K562 (cell line): ENCODE measurements at regions not wholly inside any gene's neighbourhood (a gene's known extent, or its start where the extent isn't known, plus 50 kb on each side); places are given as distances from the start of the nearest gene placed in this dataset.

ENCODE experiments used
- ATAC-seq: fragments of 200-7000 bp; cut with Tn5 transposase; 3 replicates; pipeline ENCODE4 v1.9.1; 2020; ENCODE audit warnings: moderate library complexity
- BruUV-seq: library from RNA; stranded (reverse); fragments of 400-500 nt; replicated peaks from 2 replicates; lab custom pipeline; 2021; lab: Mats Ljungman, UMichigan
- CTCF ChIA-PET: fragments of 300-600 bp; formaldehyde crosslinking; extraction: SDS; loops from one replicate; lab custom pipeline; 2021; ENCODE audit warnings: low intra/inter-chr PET ratio; lab: Yijun Ruan, JAX
- POLR2A ChIA-PET: fragments of 300-600, 350-650 bp; sonication (Branson Sonifier 250); formaldehyde crosslinking; extraction: SDS; loops from one replicate; lab custom pipeline; 2021; ENCODE audit warnings: antibody characterized with exemption, inconsistent platforms; lab: Yijun Ruan, JAX
- DNase-seq, 4 experiments: peaks; one replicate each; pipeline versions ENCODE4 v3.0.0 to v3.0.0-alpha.2; 2011 to 2018; ENCODE audit warnings: low spot score in 3 of 4, mixed read lengths in 3 of 4; ENCODE audit errors: extremely low read depth in 1 of 4
- FAIRE-seq: peaks from 2 replicates; lab custom pipeline; 2011; peaks lifted over from hg19 to GRCh38; lab: Jason Lieb, UNC
- H2AFZ ChIP-seq: 2 replicates; pipeline ENCODE4 v1.6.0; 2011; ENCODE audit warnings: low read depth, low read length, control low read depth, inconsistent platforms
- H3K27ac ChIP-seq: fragments of 200-600 bp; 3 replicates; pipeline ENCODE4 v1.8.0; 2011; ENCODE audit warnings: low read depth, mild to moderate bottlenecking, control low read depth, inconsistent platforms, low read length, moderate library complexity, mixed read lengths; ENCODE audit errors: extremely low read depth
- H3K27me3 ChIP-seq, 2 experiments: fragments of 300-600 bp in 1 of 2; 2 replicates in 1 of 2; 3 replicates in 1 of 2; pipeline versions ENCODE4 v1.6.0 to v1.8.0; 2011; ENCODE audit warnings: inconsistent platforms in 2 of 2, low read length in 2 of 2, mild to moderate bottlenecking in 1 of 2, mixed read lengths in 1 of 2, moderate library complexity in 1 of 2; ENCODE audit not compliant: control insufficient read depth in 2 of 2, insufficient read depth in 2 of 2
- H3K36me3 ChIP-seq: fragments of 300-600 bp; 3 replicates; pipeline ENCODE4 v1.8.0; 2011; ENCODE audit warnings: mild to moderate bottlenecking, low read length, inconsistent platforms; ENCODE audit not compliant: control insufficient read depth, insufficient read depth
- H3K4me1 ChIP-seq, 2 experiments: fragments of 200-600 bp in 1 of 2; replicated peaks in 1 of 2; 2 replicates in 1 of 2; 3 replicates in 1 of 2; pipeline versions ENCODE4 v1.5.1 to v1.8.0; 2011; ENCODE audit warnings: inconsistent platforms in 2 of 2, low read length in 2 of 2, mild to moderate bottlenecking in 1 of 2, mixed read lengths in 1 of 2, moderate library complexity in 1 of 2; ENCODE audit not compliant: control insufficient read depth in 2 of 2, insufficient read depth in 2 of 2
- H3K4me2 ChIP-seq: 2 replicates; pipeline ENCODE4 v1.6.1; 2011; ENCODE audit warnings: low read length, control low read depth, inconsistent platforms, mixed read lengths; ENCODE audit not compliant: insufficient read depth
- H3K4me3 ChIP-seq: fragments of 200-600 bp; sonication (generic), shearing (Covaris generic); 2 replicates; pipeline ENCODE4 v1.5.1; 2016; ENCODE audit warnings: control low read depth, inconsistent platforms
- H3K79me2 ChIP-seq: fragments of 200-600 bp; 3 replicates; pipeline ENCODE4 v1.8.0; 2011; ENCODE audit warnings: low read length, inconsistent platforms; ENCODE audit not compliant: control insufficient read depth, insufficient read depth
- H3K9ac ChIP-seq, 2 experiments: 2 replicates each; pipeline versions ENCODE4 v1.6.0 to v1.6.1; 2011; ENCODE audit warnings: low read depth in 2 of 2, low read length in 2 of 2, control low read depth in 1 of 2, inconsistent platforms in 1 of 2, mild to moderate bottlenecking in 1 of 2, mixed read lengths in 1 of 2; ENCODE audit not compliant: insufficient read depth in 1 of 2
- H3K9me1 ChIP-seq: one replicate; pipeline ENCODE4 v1.6.0; 2011; ENCODE audit warnings: inconsistent platforms, mild to moderate bottlenecking, low read length, moderate library complexity; ENCODE audit not compliant: control insufficient read depth, insufficient read depth
- H3K9me3 ChIP-seq: replicated peaks from 2 replicates; pipeline ENCODE4 v1.5.1; 2011; ENCODE audit warnings: low read depth, low read length, inconsistent platforms; ENCODE audit not compliant: control insufficient read depth, insufficient read depth
- H4K20me1 ChIP-seq: replicated peaks from 2 replicates; pipeline ENCODE4 v1.6.1; 2011; ENCODE audit warnings: low read length, inconsistent platforms, mixed read lengths; ENCODE audit not compliant: control insufficient read depth, insufficient read depth
- MCM7 ChIP-seq, 2 experiments: fragments of 450-650 bp; IDR thresholded peaks; 2 replicates each; pipeline ENCODE4 v1.6.1; 2016 to 2018
- POLR3G ChIP-seq: IDR thresholded peaks from 2 replicates; pipeline ENCODE4 v1.6.1; 2011; ENCODE audit not compliant: insufficient read length, insufficient replicate concordance; ENCODE audit errors: extremely low read depth
- PTTG1 ChIP-seq: fragments of 450-650 bp; IDR thresholded peaks from 2 replicates; pipeline ENCODE4 v1.6.1; 2016; ENCODE audit warnings: low read depth, mild to moderate bottlenecking, missing genetic modification characterization, missing compliant biosample characterization
- SFPQ ChIP-seq: fragments of 200-400 bp; formaldehyde crosslinking; IDR thresholded peaks from 2 replicates; pipeline ENCODE4 v1.6.1; 2017; ENCODE audit warnings: mild to moderate bottlenecking, low read depth, low read length, moderate library complexity
- SIX5 ChIP-seq, 2 experiments: IDR thresholded peaks; 2 replicates each; pipeline ENCODE4 v1.6.1; 2011; ENCODE audit warnings: low read length in 2 of 2, borderline replicate concordance in 1 of 2, low read depth in 1 of 2, mild to moderate bottlenecking in 1 of 2, moderate library complexity in 1 of 2; ENCODE audit not compliant: insufficient read depth in 1 of 2
- ZC3H4 ChIP-seq: sonication (generic); formaldehyde crosslinking; IDR thresholded peaks from 2 replicates; pipeline ENCODE4 v1.9.0; 2021; ENCODE audit warnings: missing genetic modification reagents, borderline replicate concordance
- WGBS: fragments of 100-300 bp; shearing (Covaris generic); methylation state at CpG from one replicate; pipeline ENCODE4 v1.1.6; 2016; ENCODE audit warnings: low coverage, mixed read lengths; ENCODE audit not compliant: insufficient coverage; ENCODE audit errors: missing lambda C conversion rate; 5-methylcytosine and 5-hydroxymethylcytosine counted together
- in situ Hi-C: fragments of 300-500 bp; cut with MboI; formaldehyde crosslinking; loops from 4 replicates; pipeline ENCODE4 v1.15.0; 2018; ENCODE audit warnings: inconsistent platforms, mixed read lengths
- intact Hi-C: fragments of 100-400 bp; cut with micrococcal nuclease; formaldehyde crosslinking; loops from 2 replicates; pipeline ENCODE4 v1.14.2; 2022

GRCh38 chr1:199272139-199272544 lies 633.3 kb downstream of the PTPRC start:
- DNase-seq (no peak), FAIRE-seq (no peak), ATAC-seq (no peak)
- Histone ChIP-seq H3K27ac (no peak overlapping the region), H3K4me1 (no peaks in the 10 kb centered on the region), H3K79me2 (no peaks in the 10 kb centered on the region), H3K9ac (no peak overlapping the region), H3K9me1 (no peaks in the 10 kb centered on the region), H3K4me2 (no peak overlapping the region), H4K20me1 (no peaks in the 10 kb centered on the region), H3K27me3 (no peaks in the 10 kb centered on the region), H3K36me3 (no peaks in the 10 kb centered on the region), H3K4me3 (no peak overlapping the region), H2AFZ (no peak overlapping the region), H3K9me3 (no peaks in the 10 kb centered on the region)
- BruUV-seq, result no TSS peak
- in situ Hi-C loops (no loop called here), intact Hi-C loops (no loop called here)
- 0% methylated on average over 3 of the region's 3 CpGs for WGBS
- no peak for TF ChIP-seq ZC3H4 (CRISPR knock-in tag)
- TF ChIP-seq PTTG1 (tag), result no peak
- TF ChIP-seq POLR3G, result no peak
- TF ChIP-seq SIX5 (IDR thresholded peaks at IDR 0.05; ENCODE audit: borderline replicate concordance in 1 of 2, insufficient read depth in 1 of 2, low read depth in 1 of 2, low read length in 2 of 2), result no peak
- TF ChIP-seq MCM7 (IDR thresholded peaks at IDR 0.05), result no peak
- no peak for TF ChIP-seq SFPQ
- CTCF ChIA-PET, result no interaction called here
- POLR2A ChIA-PET, result no interaction called here
